Endothelial cell (in vitro differentiated cells): ENCODE measurements at regions not wholly inside any gene's neighbourhood (a gene's known extent, or its start where the extent isn't known, plus 50 kb on each side); places are given as distances from the start of the nearest gene placed in this dataset.

Source experiments
- DNase-seq: peaks from one replicate; pipeline ENCODE4 v3.0.0; 2021; ENCODE audit warnings: low spot score
- H3K27ac Mint-ChIP-seq: one replicate; pipeline ENCODE4 v1.8.0; 2021; ENCODE audit warnings: mixed read lengths, inconsistent platforms; ENCODE audit not compliant: unreplicated experiment
- H3K27me3 Mint-ChIP-seq: one replicate; pipeline ENCODE4 v1.8.0; 2021; ENCODE audit warnings: mild to moderate bottlenecking, moderate library complexity, mixed read lengths, inconsistent platforms; ENCODE audit not compliant: unreplicated experiment
- H3K36me3 Mint-ChIP-seq: one replicate; pipeline ENCODE4 v1.8.0; 2021; ENCODE audit warnings: mild to moderate bottlenecking, low read depth, mixed read lengths, inconsistent platforms; ENCODE audit not compliant: unreplicated experiment
- H3K4me1 Mint-ChIP-seq: one replicate; pipeline ENCODE4 v1.8.0; 2021; ENCODE audit warnings: mild to moderate bottlenecking, mixed read lengths, inconsistent platforms; ENCODE audit not compliant: unreplicated experiment
- H3K4me3 Mint-ChIP-seq: one replicate; pipeline ENCODE4 v1.8.0; 2021; ENCODE audit warnings: mild to moderate bottlenecking, mixed read lengths, inconsistent platforms; ENCODE audit not compliant: unreplicated experiment
- H3K9me3 Mint-ChIP-seq: one replicate; pipeline ENCODE4 v1.8.0; 2021; ENCODE audit warnings: mixed read lengths, inconsistent platforms; ENCODE audit not compliant: unreplicated experiment
- CTCF ChIP-seq: fragments of 200-600 bp; sonication (generic); IDR thresholded peaks from one replicate; pipeline ENCODE4 v1.5.0; 2021; ENCODE audit warnings: antibody characterized with exemption; ENCODE audit not compliant: unreplicated experiment

- Mint-ChIP-seq H3K9me3 (peaks cover 67% of the 10 kb centered on the region), H3K4me3 (no peak overlapping the region), H3K27ac (no peak overlapping the region), H3K36me3 (peaks cover 14% of the 10 kb centered on the region), H3K27me3 (peaks cover 9% of the 10 kb centered on the region), H3K4me1 (no peaks in the 10 kb centered on the region)
- no peak for TF ChIP-seq CTCF
- DNase-seq, result no peak
These were observed 833.2 kb downstream of the GALR1 start for GRCh38 chr18:78082816-78083215.

GRCh38 chr18:78085241-78086185, 835.9 kb downstream of the GALR1 start:
- peaks cover 11% of the 10 kb centered on the region for H3K27me3 Mint-ChIP-seq
- no peak for DNase-seq
- H3K4me1 Mint-ChIP-seq, result no peaks in the 10 kb centered on the region
- no peak for TF ChIP-seq CTCF
- H3K9me3 Mint-ChIP-seq, result peaks cover 68% of the 10 kb centered on the region
- H3K36me3 Mint-ChIP-seq, result peaks cover 14% of the 10 kb centered on the region
- no peak overlapping the region for H3K27ac Mint-ChIP-seq
- no peak overlapping the region for H3K4me3 Mint-ChIP-seq

GRCh38 chr18:78086931-78087330, 837.3 kb downstream of the GALR1 start:
- DNase-seq, result no peak
- H3K9me3 Mint-ChIP-seq, result peaks cover 60% of the 10 kb centered on the region
- H3K27ac Mint-ChIP-seq, result no peak overlapping the region
- H3K4me1 Mint-ChIP-seq, result no peaks in the 10 kb centered on the region
- H3K4me3 Mint-ChIP-seq, result no peak overlapping the region
- TF ChIP-seq CTCF, result no peak
- peaks cover 9% of the 10 kb centered on the region for H3K27me3 Mint-ChIP-seq
- peaks cover 8% of the 10 kb centered on the region for H3K36me3 Mint-ChIP-seq

- Mint-ChIP-seq H3K36me3 (peaks cover 8% of the 10 kb centered on the region), H3K27me3 (peaks cover 9% of the 10 kb centered on the region), H3K4me1 (no peaks in the 10 kb centered on the region), H3K4me3 (no peak overlapping the region), H3K27ac (no peak overlapping the region), H3K9me3 (peaks cover 56% of the 10 kb centered on the region)
- no peak for DNase-seq
- TF ChIP-seq CTCF, result no peak
These were observed 837.7 kb downstream of the GALR1 start for GRCh38 chr18:78087338-78087737.

GRCh38 chr18:78090584-78090983, 840.9 kb downstream of the GALR1 start:
- no peaks in the 10 kb centered on the region for H3K4me1 Mint-ChIP-seq

More at GRCh38 chr18:78090584-78090983, 840.9 kb downstream of the GALR1 start:
- DNase-seq, result no peak
- H3K36me3 Mint-ChIP-seq, result peaks cover 5% of the 10 kb centered on the region
- no peak overlapping the region for H3K27ac Mint-ChIP-seq
- peaks cover 6% of the 10 kb centered on the region for H3K27me3 Mint-ChIP-seq
- TF ChIP-seq CTCF, result no peak
- H3K4me3 Mint-ChIP-seq, result no peak overlapping the region
- peaks cover 42% of the 10 kb centered on the region for H3K9me3 Mint-ChIP-seq
